ENCODE measurements at regions not wholly inside any gene's neighbourhood (a gene's known extent, or its start where the extent isn't known, plus 50 kb on each side); places are given as distances from the start of the nearest gene placed in this dataset.

- TF ChIP-seq, protein P1, sequence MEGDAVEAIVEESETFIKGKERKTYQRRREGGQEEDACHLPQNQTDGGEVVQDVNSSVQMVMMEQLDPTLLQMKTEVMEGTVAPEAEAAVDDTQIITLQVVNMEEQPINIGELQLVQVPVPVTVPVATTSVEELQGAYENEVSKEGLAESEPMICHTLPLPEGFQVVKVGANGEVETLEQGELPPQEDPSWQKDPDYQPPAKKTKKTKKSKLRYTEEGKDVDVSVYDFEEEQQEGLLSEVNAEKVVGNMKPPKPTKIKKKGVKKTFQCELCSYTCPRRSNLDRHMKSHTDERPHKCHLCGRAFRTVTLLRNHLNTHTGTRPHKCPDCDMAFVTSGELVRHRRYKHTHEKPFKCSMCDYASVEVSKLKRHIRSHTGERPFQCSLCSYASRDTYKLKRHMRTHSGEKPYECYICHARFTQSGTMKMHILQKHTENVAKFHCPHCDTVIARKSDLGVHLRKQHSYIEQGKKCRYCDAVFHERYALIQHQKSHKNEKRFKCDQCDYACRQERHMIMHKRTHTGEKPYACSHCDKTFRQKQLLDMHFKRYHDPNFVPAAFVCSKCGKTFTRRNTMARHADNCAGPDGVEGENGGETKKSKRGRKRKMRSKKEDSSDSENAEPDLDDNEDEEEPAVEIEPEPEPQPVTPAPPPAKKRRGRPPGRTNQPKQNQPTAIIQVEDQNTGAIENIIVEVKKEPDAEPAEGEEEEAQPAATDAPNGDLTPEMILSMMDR (IDR thresholded peaks at IDR 0.05), result no peak
- TF ChIP-seq JUN (CRISPR knock-in tag; IDR thresholded peaks at IDR 0.05) (no peak), MAX (CRISPR knock-in tag; IDR thresholded peaks at IDR 0.05) (no peak), USF2 (CRISPR knock-in tag; IDR thresholded peaks at IDR 0.05) (no peak), TP53 (CRISPR knock-in tag; IDR thresholded peaks at IDR 0.05) (no peak), NFYB (CRISPR knock-in tag; conservative IDR thresholded peaks at IDR 0.05; ENCODE audit: low read depth) (no peak), ZSCAN18 (CRISPR knock-in tag; IDR thresholded peaks at IDR 0.05) (no peak), ZNF317 (CRISPR knock-in tag; IDR thresholded peaks at IDR 0.05; ENCODE audit: borderline replicate concordance, low read depth) (no peak), FOXJ3 (CRISPR knock-in tag; IDR thresholded peaks at IDR 0.05; ENCODE audit: borderline replicate concordance) (no peak)
Measured at GRCh38 chr5:168012006-168012405, 279.4 kb upstream of the WWC1 start.
